ENCODE measurements at regions not wholly inside any gene's neighbourhood (a gene's known extent, or its start where the extent isn't known, plus 50 kb on each side); places are given as distances from the start of the nearest gene placed in this dataset.

- no peak overlapping the region for H3K27ac Mint-ChIP-seq
- ChIA-PET CTCF (no interaction called here), POLR2A (no interaction called here)
- H3K9me3 Mint-ChIP-seq (ENCODE audit: insufficient read depth): no peaks in the 10 kb centered on the region
- H3K27me3 Mint-ChIP-seq (ENCODE audit: low read depth): no peaks in the 10 kb centered on the region
- H3K36me3 Mint-ChIP-seq (ENCODE audit: low read depth): no peaks in the 10 kb centered on the region
- ATAC-seq (no peak), DNase-seq (no peak)
- H3K4me1 Mint-ChIP-seq (ENCODE audit: low read depth): no peaks in the 10 kb centered on the region
- no peak overlapping the region for H3K4me3 Mint-ChIP-seq
These were observed 539.2 kb downstream of the TLE1 start for GRCh38 chr9:81150016-81150625.

GRCh38 chr9:81146684-81147337 lies 542.5 kb downstream of the TLE1 start:
- H3K4me3 Mint-ChIP-seq: no peak overlapping the region
- no peak overlapping the region for H3K27ac Mint-ChIP-seq
- DNase-seq (no peak), ATAC-seq (no peak)
- no peaks in the 10 kb centered on the region for H3K27me3 Mint-ChIP-seq (ENCODE audit: low read depth)
- H3K4me1 Mint-ChIP-seq (ENCODE audit: low read depth): no peaks in the 10 kb centered on the region
- no peaks in the 10 kb centered on the region for H3K36me3 Mint-ChIP-seq (ENCODE audit: low read depth)
- ChIA-PET CTCF (no interaction called here), POLR2A (no interaction called here)
- H3K9me3 Mint-ChIP-seq (ENCODE audit: insufficient read depth): no peaks in the 10 kb centered on the region

GRCh38 chr9:81146241-81146640 lies 543.1 kb downstream of the TLE1 start:
- CTCF ChIA-PET: no interaction called here

GRCh38 chr9:81145331-81145963 lies 543.9 kb downstream of the TLE1 start:
- no peak overlapping the region for H3K4me3 Mint-ChIP-seq
- no peaks in the 10 kb centered on the region for H3K36me3 Mint-ChIP-seq (ENCODE audit: low read depth)
- H3K27ac Mint-ChIP-seq: no peak overlapping the region
- CTCF ChIA-PET: no interaction called here
- no peaks in the 10 kb centered on the region for H3K27me3 Mint-ChIP-seq (ENCODE audit: low read depth)
- no peak for ATAC-seq
- POLR2A ChIA-PET: no interaction called here
- H3K4me1 Mint-ChIP-seq (ENCODE audit: low read depth): no peaks in the 10 kb centered on the region
- no peak for DNase-seq
- H3K9me3 Mint-ChIP-seq (ENCODE audit: insufficient read depth): no peaks in the 10 kb centered on the region

More at GRCh38 chr9:81146241-81146640, 543.1 kb downstream of the TLE1 start:
- POLR2A ChIA-PET: no interaction called here
- H3K4me3 Mint-ChIP-seq: no peak overlapping the region
- no peaks in the 10 kb centered on the region for H3K9me3 Mint-ChIP-seq (ENCODE audit: insufficient read depth)
- H3K27me3 Mint-ChIP-seq (ENCODE audit: low read depth): no peaks in the 10 kb centered on the region
- ATAC-seq: no peak
- H3K36me3 Mint-ChIP-seq (ENCODE audit: low read depth): no peaks in the 10 kb centered on the region
- H3K27ac Mint-ChIP-seq: no peak overlapping the region
- DNase-seq: no peak
- no peaks in the 10 kb centered on the region for H3K4me1 Mint-ChIP-seq (ENCODE audit: low read depth)

- ChIA-PET CTCF (no interaction called here), POLR2A (no interaction called here)
- ATAC-seq: no peak
- no peaks in the 10 kb centered on the region for H3K27me3 Mint-ChIP-seq (ENCODE audit: low read depth)
- H3K9me3 Mint-ChIP-seq (ENCODE audit: insufficient read depth): peaks cover 3% of the 10 kb centered on the region
- no peaks in the 10 kb centered on the region for H3K36me3 Mint-ChIP-seq (ENCODE audit: low read depth)
- H3K4me3 Mint-ChIP-seq: no peak overlapping the region
- no peaks in the 10 kb centered on the region for H3K4me1 Mint-ChIP-seq (ENCODE audit: low read depth)
- no peak for DNase-seq
- no peak overlapping the region for H3K27ac Mint-ChIP-seq
These were observed 547.4 kb downstream of the TLE1 start for GRCh38 chr9:81141961-81142360.

GRCh38 chr9:81137976-81138568 lies 551.3 kb downstream of the TLE1 start:
- DNase-seq (no peak), ATAC-seq (no peak)
- no peaks in the 10 kb centered on the region for H3K36me3 Mint-ChIP-seq (ENCODE audit: low read depth)
- H3K9me3 Mint-ChIP-seq (ENCODE audit: insufficient read depth): peaks cover 3% of the 10 kb centered on the region
- POLR2A ChIA-PET: no interaction called here
- CTCF ChIA-PET: no interaction called here
- H3K4me1 Mint-ChIP-seq (ENCODE audit: low read depth): no peaks in the 10 kb centered on the region
- no peaks in the 10 kb centered on the region for H3K27me3 Mint-ChIP-seq (ENCODE audit: low read depth)
- no peak overlapping the region for H3K4me3 Mint-ChIP-seq
- H3K27ac Mint-ChIP-seq: no peak overlapping the region

- H3K4me1 Mint-ChIP-seq (ENCODE audit: low read depth): no peaks in the 10 kb centered on the region
- H3K27me3 Mint-ChIP-seq (ENCODE audit: low read depth): no peaks in the 10 kb centered on the region
- H3K9me3 Mint-ChIP-seq (ENCODE audit: insufficient read depth): peaks cover 3% of the 10 kb centered on the region
- ATAC-seq (no peak), DNase-seq (no peak)
- CTCF ChIA-PET: no interaction called here
- no peak overlapping the region for H3K27ac Mint-ChIP-seq
- no peak overlapping the region for H3K4me3 Mint-ChIP-seq
- no peaks in the 10 kb centered on the region for H3K36me3 Mint-ChIP-seq (ENCODE audit: low read depth)
- POLR2A ChIA-PET: interaction anchor here (0.6 kb wide), 1 partner anchor 45 kb away, joined by 3 read pairs; no protein-coding TSS in a partner anchor
These were observed 556.6 kb downstream of the TLE1 start for GRCh38 chr9:81132796-81133195.

- DNase-seq (no peak), ATAC-seq (no peak)
- Mint-ChIP-seq H3K27me3 (ENCODE audit: low read depth) (no peaks in the 10 kb centered on the region), H3K36me3 (ENCODE audit: low read depth) (no peaks in the 10 kb centered on the region), H3K4me3 (no peak overlapping the region), H3K4me1 (ENCODE audit: low read depth) (no peaks in the 10 kb centered on the region), H3K27ac (no peak overlapping the region), H3K9me3 (ENCODE audit: insufficient read depth) (peaks cover 2% of the 10 kb centered on the region)
- POLR2A ChIA-PET: no interaction called here
- CTCF ChIA-PET: no interaction called here
These were observed 557.0 kb downstream of the TLE1 start for GRCh38 chr9:81132318-81132717.

GRCh38 chr9:81128701-81129100 lies 560.6 kb downstream of the TLE1 start:
- POLR2A ChIA-PET: no interaction called here
- Mint-ChIP-seq H3K27ac (no peak overlapping the region), H3K4me3 (no peak overlapping the region), H3K36me3 (ENCODE audit: low read depth) (no peaks in the 10 kb centered on the region), H3K27me3 (ENCODE audit: low read depth) (no peaks in the 10 kb centered on the region), H3K9me3 (ENCODE audit: insufficient read depth) (no peaks in the 10 kb centered on the region), H3K4me1 (ENCODE audit: low read depth) (no peaks in the 10 kb centered on the region)
- CTCF ChIA-PET: no interaction called here
- ATAC-seq: no peak
- DNase-seq: no peak

GRCh38 chr9:81125446-81126092 lies 563.8 kb downstream of the TLE1 start:
- Mint-ChIP-seq H3K4me1 (ENCODE audit: low read depth) (no peaks in the 10 kb centered on the region), H3K27me3 (ENCODE audit: low read depth) (no peaks in the 10 kb centered on the region), H3K9me3 (ENCODE audit: insufficient read depth) (peaks cover 6% of the 10 kb centered on the region), H3K36me3 (ENCODE audit: low read depth) (no peaks in the 10 kb centered on the region), H3K4me3 (no peak overlapping the region), H3K27ac (no peak overlapping the region)
- ChIA-PET CTCF (no interaction called here), POLR2A (no interaction called here)
- ATAC-seq (no peak), DNase-seq (no peak)

- Mint-ChIP-seq H3K4me3 (no peak overlapping the region), H3K36me3 (ENCODE audit: low read depth) (no peaks in the 10 kb centered on the region), H3K27me3 (ENCODE audit: low read depth) (no peaks in the 10 kb centered on the region), H3K9me3 (ENCODE audit: insufficient read depth) (peaks cover 6% of the 10 kb centered on the region), H3K4me1 (ENCODE audit: low read depth) (no peaks in the 10 kb centered on the region), H3K27ac (no peak overlapping the region)
- no peak for DNase-seq
- ChIA-PET POLR2A (no interaction called here), CTCF (no interaction called here)
- no peak for ATAC-seq
These were observed 565.8 kb downstream of the TLE1 start for GRCh38 chr9:81123526-81123925.

GRCh38 chr9:81122749-81123148 lies 566.6 kb downstream of the TLE1 start:
- ChIA-PET POLR2A (no interaction called here), CTCF (no interaction called here)
- no peaks in the 10 kb centered on the region for H3K4me1 Mint-ChIP-seq (ENCODE audit: low read depth)
- no peaks in the 10 kb centered on the region for H3K27me3 Mint-ChIP-seq (ENCODE audit: low read depth)
- ATAC-seq (no peak), DNase-seq (no peak)
- no peak overlapping the region for H3K27ac Mint-ChIP-seq
- H3K36me3 Mint-ChIP-seq (ENCODE audit: low read depth): no peaks in the 10 kb centered on the region
- peaks cover 6% of the 10 kb centered on the region for H3K9me3 Mint-ChIP-seq (ENCODE audit: insufficient read depth)
- no peak overlapping the region for H3K4me3 Mint-ChIP-seq
